HEK293 (cell line): ENCODE measurements at regions not wholly inside any gene's neighbourhood (a gene's known extent, or its start where the extent isn't known, plus 50 kb on each side); places are given as distances from the start of the nearest gene placed in this dataset.

ENCODE experiments used
- CTCF ChIA-PET: fragments of 350-600 bp; formaldehyde crosslinking; extraction: SDS; loops from one replicate; lab custom pipeline; 2021; ENCODE audit warnings: antibody characterized with exemption; lab: Yijun Ruan, JAX
- POLR2A ChIA-PET: fragments of 300-600 bp; formaldehyde crosslinking; extraction: SDS; loops from one replicate; lab custom pipeline; 2020; ENCODE audit warnings: antibody characterized with exemption, inconsistent platforms; lab: Yijun Ruan, JAX
- H3K27ac ChIP-seq: fragments of 200-500 bp; sonication (Bioruptor generic); 2 replicates; pipeline ENCODE4 v1.5.1; 2014; ENCODE audit warnings: low read depth, low read length, control low read depth, inconsistent platforms; ENCODE audit errors: extremely low read depth
- H3K36me3 ChIP-seq, 2 experiments: fragments of 200-500 bp in 1 of 2; sonication (Bioruptor generic) in 1 of 2; 1 replicate in 1 of 2; 2 replicates in 1 of 2; pipeline ENCODE4 v1.5.1; 2014 to 2017; ENCODE audit warnings: inconsistent platforms in 2 of 2, low read length in 2 of 2; ENCODE audit not compliant: control insufficient read depth in 2 of 2, insufficient read depth in 1 of 2
- H3K4me1 ChIP-seq: fragments of 200-500 bp; sonication (Bioruptor generic); 2 replicates; pipeline ENCODE4 v1.5.1; 2014; ENCODE audit warnings: mild to moderate bottlenecking, low read length, inconsistent platforms; ENCODE audit not compliant: control insufficient read depth, insufficient read depth
- H3K4me3 ChIP-seq: 2 replicates; pipeline ENCODE4 v1.5.1; 2011; ENCODE audit warnings: low read depth, mild to moderate bottlenecking, control low read depth, low read length, moderate library complexity
- H3K9me3 ChIP-seq: fragments of 200-500 bp; sonication (Bioruptor generic); 2 replicates; pipeline ENCODE4 v1.5.1; 2014; ENCODE audit warnings: low read depth, low read length, inconsistent platforms; ENCODE audit not compliant: control insufficient read depth, insufficient read depth
- EGR2 ChIP-seq: fragments of 450-650 bp; formaldehyde crosslinking; IDR thresholded peaks from 2 replicates; pipeline ENCODE4 v1.5.1; 2016; ENCODE audit warnings: low read depth, missing biosample characterization, missing genetic modification characterization
- HOXA7 ChIP-seq: sonication (generic); formaldehyde crosslinking; IDR thresholded peaks from 2 replicates; pipeline ENCODE4 v1.8.1; 2022; ENCODE audit warnings: missing genetic modification reagents, borderline replicate concordance
- HOXC10 ChIP-seq: sonication (generic); formaldehyde crosslinking; IDR thresholded peaks from 2 replicates; pipeline ENCODE4 v1.8.1; 2023; ENCODE audit warnings: mild to moderate bottlenecking, missing genetic modification reagents
- HOXD13 ChIP-seq: sonication (generic); formaldehyde crosslinking; IDR thresholded peaks from 2 replicates; pipeline ENCODE4 v1.8.0; 2022; ENCODE audit warnings: missing genetic modification reagents, borderline replicate concordance
- KLF1 ChIP-seq: fragments of 450-650 bp; formaldehyde crosslinking; IDR thresholded peaks from 2 replicates; pipeline ENCODE4 v1.5.1; 2016; ENCODE audit warnings: missing biosample characterization, missing genetic modification characterization
- KLF16 ChIP-seq: fragments of 450-650 bp; formaldehyde crosslinking; IDR thresholded peaks from 2 replicates; pipeline ENCODE4 v1.5.1; 2017; ENCODE audit warnings: missing biosample characterization, missing genetic modification characterization
- KLF7 ChIP-seq: fragments of 450-650 bp; formaldehyde crosslinking; IDR thresholded peaks from 2 replicates; pipeline ENCODE4 v1.5.1; 2016; ENCODE audit warnings: missing biosample characterization, missing genetic modification characterization, borderline replicate concordance
- MEIS1 ChIP-seq: sonication (generic); formaldehyde crosslinking; IDR thresholded peaks from 2 replicates; pipeline ENCODE4 v1.8.1; 2022; ENCODE audit warnings: missing genetic modification reagents, mild to moderate bottlenecking, borderline replicate concordance
- SP2 ChIP-seq: fragments of 450-650 bp; formaldehyde crosslinking; IDR thresholded peaks from 2 replicates; pipeline ENCODE4 v1.5.1; 2016; ENCODE audit warnings: missing biosample characterization, missing genetic modification characterization
- ZBTB8A ChIP-seq: fragments of 450-650 bp; formaldehyde crosslinking; IDR thresholded peaks from 2 replicates; pipeline ENCODE4 v1.5.1; 2016; ENCODE audit warnings: missing biosample characterization, missing genetic modification characterization
- ZNF121 ChIP-seq: fragments of 450-650 bp; formaldehyde crosslinking; IDR thresholded peaks from 2 replicates; pipeline ENCODE4 v1.5.1; 2016; ENCODE audit warnings: missing biosample characterization, missing genetic modification characterization
- ZNF140 ChIP-seq: fragments of 450-650 bp; formaldehyde crosslinking; IDR thresholded peaks from 2 replicates; pipeline ENCODE4 v1.5.1; 2016; ENCODE audit warnings: missing biosample characterization, missing genetic modification characterization
- ZNF221 ChIP-seq: fragments of 450-650 bp; formaldehyde crosslinking; IDR thresholded peaks from 2 replicates; pipeline ENCODE4 v1.5.1; 2017; ENCODE audit warnings: missing biosample characterization, missing genetic modification characterization, borderline replicate concordance
- ZNF350 ChIP-seq: fragments of 450-650 bp; formaldehyde crosslinking; IDR thresholded peaks from 2 replicates; pipeline ENCODE4 v1.5.0; 2017; ENCODE audit warnings: missing biosample characterization, mild to moderate bottlenecking, missing genetic modification characterization
- ZNF391 ChIP-seq: fragments of 450-650 bp; formaldehyde crosslinking; IDR thresholded peaks from 2 replicates; pipeline ENCODE4 v1.5.1; 2016; ENCODE audit warnings: low read depth, missing biosample characterization, missing genetic modification characterization, borderline replicate concordance
- ZNF433 ChIP-seq: fragments of 450-650 bp; formaldehyde crosslinking; IDR thresholded peaks from 2 replicates; pipeline ENCODE4 v1.5.1; 2016; ENCODE audit warnings: missing biosample characterization, missing genetic modification characterization, low read depth
- ZNF48 ChIP-seq: fragments of 450-650 bp; formaldehyde crosslinking; IDR thresholded peaks from 2 replicates; pipeline ENCODE4 v1.5.1; 2016; ENCODE audit warnings: missing biosample characterization, missing genetic modification characterization
- ZNF624 ChIP-seq: fragments of 450-650 bp; formaldehyde crosslinking; IDR thresholded peaks from 2 replicates; pipeline ENCODE4 v1.5.1; 2017; ENCODE audit warnings: missing biosample characterization, missing genetic modification characterization
- ZNF626 ChIP-seq: fragments of 450-650 bp; sonication (Bioruptor Pico); formaldehyde crosslinking; IDR thresholded peaks from 2 replicates; pipeline ENCODE4 v1.5.1; 2018; ENCODE audit warnings: missing biosample characterization, missing genetic modification characterization, inconsistent platforms
- ZNF664 ChIP-seq: fragments of 450-650 bp; formaldehyde crosslinking; IDR thresholded peaks from 2 replicates; pipeline ENCODE4 v1.5.1; 2016; ENCODE audit warnings: missing biosample characterization, missing genetic modification characterization
- ZNF791 ChIP-seq: fragments of 450-650 bp; formaldehyde crosslinking; IDR thresholded peaks from 2 replicates; pipeline ENCODE4 v1.5.1; 2016; ENCODE audit warnings: missing biosample characterization, missing genetic modification characterization
- TF ChIP-seq, protein P1 (sequence below): fragments of 450-650 bp; formaldehyde crosslinking; IDR thresholded peaks from 2 replicates; pipeline ENCODE4 v1.5.1; 2017; ENCODE audit warnings: missing biosample characterization, missing genetic modification characterization
- TF ChIP-seq, protein P2 (sequence below): fragments of 450-650 bp; formaldehyde crosslinking; IDR thresholded peaks from 2 replicates; pipeline ENCODE4 v1.5.1; 2016; ENCODE audit warnings: missing biosample characterization, missing genetic modification characterization
- TF ChIP-seq, protein P3 (sequence below): fragments of 450-650 bp; formaldehyde crosslinking; IDR thresholded peaks from 2 replicates; pipeline ENCODE4 v1.5.1; 2016; ENCODE audit warnings: missing biosample characterization, missing genetic modification characterization
- TF ChIP-seq, protein P4 (sequence below): fragments of 450-650 bp; formaldehyde crosslinking; IDR thresholded peaks from 2 replicates; pipeline ENCODE4 v1.5.1; 2016; ENCODE audit warnings: missing biosample characterization, missing genetic modification characterization
- TF ChIP-seq, protein P5 (sequence below): fragments of 450-650 bp; formaldehyde crosslinking; IDR thresholded peaks from 2 replicates; pipeline ENCODE4 v1.5.1; 2016; ENCODE audit warnings: missing biosample characterization, missing genetic modification characterization

DNA sequence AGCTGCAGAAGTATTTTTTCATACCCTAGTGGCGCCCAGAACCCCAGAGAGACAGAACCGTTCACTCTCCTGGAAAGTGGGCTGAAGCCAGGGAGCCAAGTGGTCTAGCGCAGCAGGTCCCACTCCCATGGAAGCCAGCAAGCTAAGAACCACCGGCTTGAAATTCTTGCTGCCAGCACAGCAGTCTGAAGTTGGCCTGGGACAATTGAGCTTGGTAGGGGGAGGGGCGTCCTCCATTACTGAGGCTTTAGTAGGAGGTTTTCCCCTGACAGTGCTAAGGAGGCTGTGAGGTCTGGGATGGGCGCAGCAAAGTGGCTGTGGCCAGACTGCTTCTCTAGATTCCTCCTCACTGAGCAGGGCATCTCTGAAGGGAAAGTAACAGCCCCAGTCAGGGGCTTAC, 84.5 kb upstream of the ATXN3L start:
- Histone ChIP-seq H3K4me1 (no peaks in the 10 kb centered on the region), H3K9me3 (no peaks in the 10 kb centered on the region), H3K36me3 (no peaks in the 10 kb centered on the region), H3K27ac (no peak overlapping the region), H3K4me3 (no peak overlapping the region)
- no peak for TF ChIP-seq SP2 (tag by site-specific recombination)
- TF ChIP-seq ZNF433 (tag by site-specific recombination): no peak
- TF ChIP-seq, protein P1, sequence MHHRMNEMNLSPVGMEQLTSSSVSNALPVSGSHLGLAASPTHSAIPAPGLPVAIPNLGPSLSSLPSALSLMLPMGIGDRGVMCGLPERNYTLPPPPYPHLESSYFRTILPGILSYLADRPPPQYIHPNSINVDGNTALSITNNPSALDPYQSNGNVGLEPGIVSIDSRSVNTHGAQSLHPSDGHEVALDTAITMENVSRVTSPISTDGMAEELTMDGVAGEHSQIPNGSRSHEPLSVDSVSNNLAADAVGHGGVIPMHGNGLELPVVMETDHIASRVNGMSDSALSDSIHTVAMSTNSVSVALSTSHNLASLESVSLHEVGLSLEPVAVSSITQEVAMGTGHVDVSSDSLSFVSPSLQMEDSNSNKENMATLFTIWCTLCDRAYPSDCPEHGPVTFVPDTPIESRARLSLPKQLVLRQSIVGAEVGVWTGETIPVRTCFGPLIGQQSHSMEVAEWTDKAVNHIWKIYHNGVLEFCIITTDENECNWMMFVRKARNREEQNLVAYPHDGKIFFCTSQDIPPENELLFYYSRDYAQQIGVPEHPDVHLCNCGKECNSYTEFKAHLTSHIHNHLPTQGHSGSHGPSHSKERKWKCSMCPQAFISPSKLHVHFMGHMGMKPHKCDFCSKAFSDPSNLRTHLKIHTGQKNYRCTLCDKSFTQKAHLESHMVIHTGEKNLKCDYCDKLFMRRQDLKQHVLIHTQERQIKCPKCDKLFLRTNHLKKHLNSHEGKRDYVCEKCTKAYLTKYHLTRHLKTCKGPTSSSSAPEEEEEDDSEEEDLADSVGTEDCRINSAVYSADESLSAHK (tag by site-specific recombination): no peak
- TF ChIP-seq ZBTB8A (tag by site-specific recombination): no peak
- no peak for TF ChIP-seq MEIS1 (CRISPR knock-in tag)
- no peak for TF ChIP-seq ZNF664 (tag by site-specific recombination)
- TF ChIP-seq ZNF140 (tag by site-specific recombination): no peak
- TF ChIP-seq ZNF121 (tag by site-specific recombination): no peak
- no peak for TF ChIP-seq KLF7 (tag by site-specific recombination)
- TF ChIP-seq, protein P2, sequence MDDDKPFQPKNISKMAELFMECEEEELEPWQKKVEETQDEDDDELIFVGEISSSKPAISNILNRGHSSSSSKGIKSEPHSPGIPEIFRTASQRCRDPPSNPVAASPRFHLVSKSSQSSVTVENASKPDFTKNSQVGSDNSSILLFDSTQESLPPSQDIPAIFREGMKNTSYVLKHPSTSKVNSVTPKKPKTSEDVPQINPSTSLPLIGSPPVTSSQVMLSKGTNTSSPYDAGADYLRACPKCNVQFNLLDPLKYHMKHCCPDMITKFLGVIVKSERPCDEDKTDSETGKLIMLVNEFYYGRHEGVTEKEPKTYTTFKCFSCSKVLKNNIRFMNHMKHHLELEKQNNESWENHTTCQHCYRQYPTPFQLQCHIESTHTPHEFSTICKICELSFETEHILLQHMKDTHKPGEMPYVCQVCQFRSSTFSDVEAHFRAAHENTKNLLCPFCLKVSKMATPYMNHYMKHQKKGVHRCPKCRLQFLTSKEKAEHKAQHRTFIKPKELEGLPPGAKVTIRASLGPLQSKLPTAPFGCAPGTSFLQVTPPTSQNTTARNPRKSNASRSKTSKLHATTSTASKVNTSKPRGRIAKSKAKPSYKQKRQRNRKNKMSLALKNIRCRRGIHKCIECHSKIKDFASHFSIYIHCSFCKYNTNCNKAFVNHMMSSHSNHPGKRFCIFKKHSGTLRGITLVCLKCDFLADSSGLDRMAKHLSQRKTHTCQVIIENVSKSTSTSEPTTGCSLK (tag by site-specific recombination): no peak
- TF ChIP-seq HOXA7 (CRISPR knock-in tag): no peak
- ChIA-PET POLR2A (interaction anchor here (1.1 kb wide), 1 partner anchor 11 kb away, joined by 3 read pairs; no protein-coding TSS in a partner anchor), CTCF (interaction anchor here (0.6 to 0.9 kb wide), 2 partner anchors 23 to 44 kb away, joined by 3 to 4 read pairs; no protein-coding TSS in a partner anchor)

DNA sequence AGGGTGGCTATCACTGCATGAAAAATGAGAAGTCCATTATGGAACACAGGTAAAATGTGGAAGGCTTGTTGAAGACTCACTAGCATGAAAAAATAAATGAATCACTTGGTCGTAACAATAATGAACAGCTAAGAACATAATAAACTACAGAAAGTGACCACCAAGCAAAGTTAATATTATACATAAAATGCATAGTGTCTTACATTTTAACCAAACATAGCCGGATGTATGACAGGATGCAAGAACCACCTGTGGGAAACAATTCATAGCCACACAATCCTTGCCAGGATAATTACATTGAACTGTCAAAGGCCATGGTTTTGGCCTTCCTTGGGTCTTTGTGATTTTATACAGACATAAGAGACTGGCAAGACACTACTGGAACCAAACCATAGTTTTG, 81.9 kb upstream of the ATXN3L start:
- Histone ChIP-seq H3K27ac (no peak overlapping the region), H3K4me1 (no peaks in the 10 kb centered on the region), H3K9me3 (no peaks in the 10 kb centered on the region), H3K36me3 (no peaks in the 10 kb centered on the region), H3K4me3 (no peak overlapping the region)
- ChIA-PET POLR2A (interaction anchor here (0.7 kb wide), 1 partner anchor 430 kb away, joined by 3 read pairs; no protein-coding TSS in a partner anchor), CTCF (interaction anchor here (0.7 to 2.2 kb wide), 3 partner anchors 61 to 455 kb away, joined by 3 to 12 read pairs (median 5); no protein-coding TSS in a partner anchor)
- no peak for TF ChIP-seq EGR2 (tag by site-specific recombination)
- TF ChIP-seq HOXC10 (CRISPR knock-in tag): no peak
- TF ChIP-seq ZNF350 (tag by site-specific recombination): no peak
- TF ChIP-seq ZNF221 (tag by site-specific recombination): no peak
- TF ChIP-seq, protein P3, sequence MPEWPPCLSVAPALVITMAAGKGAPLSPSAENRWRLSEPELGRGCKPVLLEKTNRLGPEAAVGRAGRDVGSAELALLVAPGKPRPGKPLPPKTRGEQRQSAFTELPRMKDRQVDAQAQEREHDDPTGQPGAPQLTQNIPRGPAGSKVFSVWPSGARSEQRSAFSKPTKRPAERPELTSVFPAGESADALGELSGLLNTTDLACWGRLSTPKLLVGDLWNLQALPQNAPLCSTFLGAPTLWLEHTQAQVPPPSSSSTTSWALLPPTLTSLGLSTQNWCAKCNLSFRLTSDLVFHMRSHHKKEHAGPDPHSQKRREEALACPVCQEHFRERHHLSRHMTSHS (tag by site-specific recombination): no peak
- TF ChIP-seq, protein P4, sequence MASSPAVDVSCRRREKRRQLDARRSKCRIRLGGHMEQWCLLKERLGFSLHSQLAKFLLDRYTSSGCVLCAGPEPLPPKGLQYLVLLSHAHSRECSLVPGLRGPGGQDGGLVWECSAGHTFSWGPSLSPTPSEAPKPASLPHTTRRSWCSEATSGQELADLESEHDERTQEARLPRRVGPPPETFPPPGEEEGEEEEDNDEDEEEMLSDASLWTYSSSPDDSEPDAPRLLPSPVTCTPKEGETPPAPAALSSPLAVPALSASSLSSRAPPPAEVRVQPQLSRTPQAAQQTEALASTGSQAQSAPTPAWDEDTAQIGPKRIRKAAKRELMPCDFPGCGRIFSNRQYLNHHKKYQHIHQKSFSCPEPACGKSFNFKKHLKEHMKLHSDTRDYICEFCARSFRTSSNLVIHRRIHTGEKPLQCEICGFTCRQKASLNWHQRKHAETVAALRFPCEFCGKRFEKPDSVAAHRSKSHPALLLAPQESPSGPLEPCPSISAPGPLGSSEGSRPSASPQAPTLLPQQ: no peak
- TF ChIP-seq ZNF48 (tag by site-specific recombination): no peak
- TF ChIP-seq, protein P5, sequence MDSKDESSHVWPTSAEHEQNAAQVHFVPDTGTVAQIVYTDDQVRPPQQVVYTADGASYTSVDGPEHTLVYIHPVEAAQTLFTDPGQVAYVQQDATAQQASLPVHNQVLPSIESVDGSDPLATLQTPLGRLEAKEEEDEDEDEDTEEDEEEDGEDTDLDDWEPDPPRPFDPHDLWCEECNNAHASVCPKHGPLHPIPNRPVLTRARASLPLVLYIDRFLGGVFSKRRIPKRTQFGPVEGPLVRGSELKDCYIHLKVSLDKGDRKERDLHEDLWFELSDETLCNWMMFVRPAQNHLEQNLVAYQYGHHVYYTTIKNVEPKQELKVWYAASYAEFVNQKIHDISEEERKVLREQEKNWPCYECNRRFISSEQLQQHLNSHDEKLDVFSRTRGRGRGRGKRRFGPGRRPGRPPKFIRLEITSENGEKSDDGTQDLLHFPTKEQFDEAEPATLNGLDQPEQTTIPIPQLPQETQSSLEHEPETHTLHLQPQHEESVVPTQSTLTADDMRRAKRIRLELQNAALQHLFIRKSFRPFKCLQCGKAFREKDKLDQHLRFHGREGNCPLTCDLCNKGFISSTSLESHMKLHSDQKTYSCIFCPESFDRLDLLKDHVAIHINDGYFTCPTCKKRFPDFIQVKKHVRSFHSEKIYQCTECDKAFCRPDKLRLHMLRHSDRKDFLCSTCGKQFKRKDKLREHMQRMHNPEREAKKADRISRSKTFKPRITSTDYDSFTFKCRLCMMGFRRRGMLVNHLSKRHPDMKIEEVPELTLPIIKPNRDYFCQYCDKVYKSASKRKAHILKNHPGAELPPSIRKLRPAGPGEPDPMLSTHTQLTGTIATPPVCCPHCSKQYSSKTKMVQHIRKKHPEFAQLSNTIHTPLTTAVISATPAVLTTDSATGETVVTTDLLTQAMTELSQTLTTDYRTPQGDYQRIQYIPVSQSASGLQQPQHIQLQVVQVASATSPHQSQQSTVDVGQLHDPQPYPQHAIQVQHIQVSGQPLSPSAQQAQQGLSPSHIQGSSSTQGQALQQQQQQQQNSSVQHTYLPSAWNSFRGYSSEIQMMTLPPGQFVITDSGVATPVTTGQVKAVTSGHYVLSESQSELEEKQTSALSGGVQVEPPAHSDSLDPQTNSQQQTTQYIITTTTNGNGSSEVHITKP: no peak
- TF ChIP-seq ZNF624 (tag by site-specific recombination): no peak
- TF ChIP-seq HOXD13: no peak
- TF ChIP-seq ZNF391: no peak
- TF ChIP-seq ZNF791 (tag by site-specific recombination): no peak
- TF ChIP-seq ZNF626: no peak
- TF ChIP-seq KLF1 (tag by site-specific recombination): no peak
- TF ChIP-seq KLF16 (tag by site-specific recombination): no peak
